ENCODE measurements at regions not wholly inside any gene's neighbourhood (a gene's known extent, or its start where the extent isn't known, plus 50 kb on each side); places are given as distances from the start of the nearest gene placed in this dataset.

DNA sequence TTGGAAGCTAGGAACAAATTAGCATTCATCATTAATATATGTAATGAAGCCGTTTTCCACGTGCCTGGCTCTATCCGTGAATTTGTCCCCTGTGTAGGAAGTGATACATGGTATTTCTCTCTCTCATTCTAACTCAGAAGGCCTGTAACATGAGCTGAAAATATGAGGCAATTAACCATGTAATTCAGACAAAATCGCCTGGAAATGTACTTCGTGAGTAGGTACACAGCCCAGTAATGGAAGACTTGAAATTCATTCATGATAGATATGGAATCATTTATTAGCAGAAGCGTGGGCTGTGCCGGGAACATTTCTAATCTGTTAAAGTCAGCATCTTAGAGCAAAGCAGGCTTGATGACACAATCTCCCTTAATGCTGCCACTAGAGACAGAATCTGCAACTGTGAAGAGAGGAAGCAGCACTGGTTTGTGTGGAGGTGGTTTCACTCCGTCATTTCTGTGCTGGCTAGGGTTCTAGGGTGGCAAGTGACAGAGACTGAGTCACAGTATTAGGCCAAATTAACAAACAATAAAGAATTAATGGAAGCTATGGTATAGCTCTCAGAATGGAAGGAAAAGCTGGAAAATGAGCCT, 225.0 kb upstream of the PROK2 start:
- H4K91ac ChIP-seq (replicated peaks; ENCODE audit: insufficient read length, low read length) = no peak overlapping the region
- FAIRE-seq = no peak
- no peak overlapping the region for H3K4me3 ChIP-seq (ENCODE audit: extremely low read depth in 1 of 4, insufficient read depth in 2 of 4, low read depth in 3 of 4, low read length in 4 of 4)
- no peak for TF ChIP-seq KDM4A (IDR thresholded peaks at IDR 0.05; ENCODE audit: low read depth, low read length, severe bottlenecking)
- no peak overlapping the region for H2AK5ac ChIP-seq (ENCODE audit: low read depth, low read length)
- no peak overlapping the region for H3K9ac ChIP-seq (replicated peaks in 1 of 4; ENCODE audit: extremely low read depth in 1 of 4, low read depth in 3 of 4, low read length in 3 of 4)
- 90% methylated on average over 8 of the region's 8 CpGs; no CpG with 5 or more reads in 1 of the 2 experiments for WGBS, 2 experiments (ENCODE audit: extremely low coverage in 1 of 2, insufficient coverage in 1 of 2, insufficient read length in 1 of 2, insufficient replicate concordance in 2 of 2, low coverage in 1 of 2, low lambda C conversion rate in 2 of 2, missing lambda C conversion rate in 1 of 2)
- H4K5ac ChIP-seq (ENCODE audit: insufficient read length, low read depth, low read length) = no peak overlapping the region
- H3K14ac ChIP-seq (ENCODE audit: insufficient read length) = no peak overlapping the region
- no peak overlapping the region for H2BK15ac ChIP-seq (ENCODE audit: low read length)
- POLR2A ChIA-PET (ENCODE audit: partially characterized antibody) = interaction anchor here (1.1 kb wide), 1 partner anchor 18 kb away, joined by 3 read pairs; no protein-coding TSS in a partner anchor
- no peak overlapping the region for H3K4me2 ChIP-seq (ENCODE audit: insufficient read depth in 1 of 2, low read depth in 2 of 2, low read length in 2 of 2)
- no peak overlapping the region for H2AFZ ChIP-seq (ENCODE audit: low read length)
- no peak overlapping the region for H2BK120ac ChIP-seq (replicated peaks; ENCODE audit: low read depth, low read length)
- no peaks in the 10 kb centered on the region for H3K27me3 ChIP-seq (replicated peaks in 1 of 4; ENCODE audit: control insufficient read depth in 3 of 4, extremely low read depth in 1 of 4, insufficient read depth in 3 of 4, low read length in 3 of 4)
- H3K27ac ChIP-seq (ENCODE audit: low read depth, low read length) = no peak overlapping the region
- H3K23ac ChIP-seq (ENCODE audit: insufficient read length) = no peak overlapping the region
- peaks cover 0 to 3% (median under 1%) of the 10 kb centered on the region in 4 experiments; a peak in 2 of 7 replicates for H3K4me1 ChIP-seq (replicated peaks in 1 of 4; ENCODE audit: control insufficient read depth in 3 of 4, insufficient read depth in 4 of 4, low read length in 3 of 4)
- CTCF ChIA-PET (ENCODE audit: partially characterized antibody) = interaction anchor here (0.7 to 1.5 kb wide), 2 partner anchors 8 to 21 kb away, joined by 3 read pairs; no protein-coding TSS in a partner anchor
- peaks cover 9 to 22% of the 10 kb centered on the region in 2 experiments for H3K9me3 ChIP-seq (ENCODE audit: insufficient read depth in 2 of 2, low read depth in 1 of 2, low read length in 1 of 2)
- no peaks in the 10 kb centered on the region for H3K79me2 ChIP-seq (ENCODE audit: control insufficient read depth in 1 of 2, insufficient read depth in 2 of 2, low read length in 2 of 2)
- no peak overlapping the region for H2BK20ac ChIP-seq (ENCODE audit: low read length)
- H3K36me3 ChIP-seq (ENCODE audit: control insufficient read depth in 2 of 4, insufficient read depth in 4 of 4, low read length in 3 of 4) = peaks cover 0 to 2% (median 0%) of the 10 kb centered on the region in 4 experiments; a peak in 1 of 8 replicates
- no peak overlapping the region for H4K8ac ChIP-seq (ENCODE audit: extremely low read depth, insufficient read depth, low read length)
- no peak overlapping the region for H2BK12ac ChIP-seq (ENCODE audit: low read depth, low read length)
- H2BK5ac ChIP-seq (ENCODE audit: low read depth, low read length) = no peak overlapping the region
- H4K20me1 ChIP-seq (replicated peaks in 1 of 2; ENCODE audit: control insufficient read depth in 1 of 2, insufficient read depth in 2 of 2, low read length in 2 of 2) = no peaks in the 10 kb centered on the region
- no peaks in the 10 kb centered on the region for H3K23me2 ChIP-seq (ENCODE audit: low read depth, low read length)
- no peak overlapping the region for H3K4ac ChIP-seq (replicated peaks; ENCODE audit: insufficient read length, low read depth, low read length)
- no peaks in the 10 kb centered on the region for H3K79me1 ChIP-seq (ENCODE audit: low read depth, low read length)
- no peak overlapping the region for H3K56ac ChIP-seq (replicated peaks; ENCODE audit: insufficient read length, low read depth, low read length)
- DNase-seq (ENCODE audit: low read depth in 1 of 2, low spot score in 2 of 2) = no peak
- H3K18ac ChIP-seq (ENCODE audit: extremely low read depth, low read length) = no peak overlapping the region

Data from H1 (cell line).